HG03354 (cell line): ENCODE measurements at regions not wholly inside any gene's neighbourhood (a gene's known extent, or its start where the extent isn't known, plus 50 kb on each side); places are given as distances from the start of the nearest gene placed in this dataset.
"Not testable (repeated sequence)": the region's sequence is repeated elsewhere in the genome, so short reads cannot be mapped to it uniquely, and the experiment has no call there.

Experiments
- ATAC-seq: cut with Tn5 transposase; IDR thresholded peaks from one replicate; pipeline ENCODE4 v1.9.1; 2021; ENCODE audit warnings: mild to moderate bottlenecking; ENCODE audit not compliant: unreplicated experiment, poor library complexity, severe bottlenecking

GRCh38 chr14:53295985-53296582 lies 143.0 kb upstream of the DDHD1 start:
- ATAC-seq: peak; percentile 45

DNA sequence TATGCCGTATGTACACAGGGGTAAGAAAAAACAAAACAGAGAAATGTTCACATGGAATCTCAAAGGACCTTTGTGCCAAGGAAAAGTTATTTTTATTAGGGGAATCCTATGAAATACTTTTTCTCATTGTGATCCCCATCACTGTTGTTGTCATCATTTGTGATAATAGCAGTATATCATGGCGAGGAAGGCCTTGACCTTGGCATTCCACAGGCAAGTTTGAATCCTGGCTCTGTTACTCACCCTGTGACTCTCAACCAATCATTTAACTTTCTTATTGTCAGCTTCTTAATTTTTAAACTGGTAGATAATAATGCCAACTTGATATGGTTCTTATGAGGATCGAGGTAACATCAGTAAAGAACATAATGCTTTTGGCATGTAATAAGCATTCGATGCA lies 142.2 kb upstream of the DDHD1 start:
- no peak for ATAC-seq

GRCh38 chr14:53286301-53286700 lies 133.2 kb upstream of the DDHD1 start:
- ATAC-seq: no peak

DNA sequence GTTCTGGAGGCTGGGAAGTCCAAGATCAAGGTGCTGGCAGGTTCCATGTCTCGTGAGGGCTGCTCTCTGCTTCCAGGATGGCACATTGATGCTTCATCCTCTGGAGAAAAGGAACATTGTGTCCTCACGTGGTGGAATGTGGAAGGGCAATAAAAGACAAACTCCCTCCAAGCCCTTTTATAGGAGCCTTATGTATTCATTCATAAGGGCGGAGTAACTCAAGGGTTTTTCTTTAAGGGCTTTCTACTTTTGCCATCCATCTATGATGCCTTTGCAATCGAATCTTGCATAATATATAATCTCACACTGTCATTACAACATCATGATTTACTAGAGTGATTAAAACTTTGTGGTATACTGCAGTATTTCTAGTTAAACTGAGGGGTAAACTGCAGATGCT lies 132.7 kb upstream of the DDHD1 start:
- no peak for ATAC-seq

DNA sequence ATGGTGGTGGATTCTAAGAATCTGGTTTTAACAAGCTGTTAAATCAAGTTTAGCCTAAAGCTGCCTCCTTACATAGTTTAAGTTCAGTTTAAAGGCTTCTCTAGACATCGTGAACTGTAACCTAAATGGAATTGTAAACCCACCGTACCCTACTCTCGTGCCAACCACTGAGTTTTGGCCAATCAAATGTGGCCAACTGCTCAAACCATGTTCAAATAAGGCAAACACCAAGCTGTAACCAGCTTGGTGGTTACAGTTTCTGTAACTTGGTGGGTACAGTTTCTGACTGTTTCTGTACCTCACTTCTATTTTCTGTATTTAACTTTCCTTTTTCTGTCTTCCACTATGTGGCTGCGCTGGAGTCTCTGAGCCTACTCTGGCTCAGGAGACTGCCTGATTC lies 131.9 kb upstream of the DDHD1 start:
- no peak for ATAC-seq

DNA sequence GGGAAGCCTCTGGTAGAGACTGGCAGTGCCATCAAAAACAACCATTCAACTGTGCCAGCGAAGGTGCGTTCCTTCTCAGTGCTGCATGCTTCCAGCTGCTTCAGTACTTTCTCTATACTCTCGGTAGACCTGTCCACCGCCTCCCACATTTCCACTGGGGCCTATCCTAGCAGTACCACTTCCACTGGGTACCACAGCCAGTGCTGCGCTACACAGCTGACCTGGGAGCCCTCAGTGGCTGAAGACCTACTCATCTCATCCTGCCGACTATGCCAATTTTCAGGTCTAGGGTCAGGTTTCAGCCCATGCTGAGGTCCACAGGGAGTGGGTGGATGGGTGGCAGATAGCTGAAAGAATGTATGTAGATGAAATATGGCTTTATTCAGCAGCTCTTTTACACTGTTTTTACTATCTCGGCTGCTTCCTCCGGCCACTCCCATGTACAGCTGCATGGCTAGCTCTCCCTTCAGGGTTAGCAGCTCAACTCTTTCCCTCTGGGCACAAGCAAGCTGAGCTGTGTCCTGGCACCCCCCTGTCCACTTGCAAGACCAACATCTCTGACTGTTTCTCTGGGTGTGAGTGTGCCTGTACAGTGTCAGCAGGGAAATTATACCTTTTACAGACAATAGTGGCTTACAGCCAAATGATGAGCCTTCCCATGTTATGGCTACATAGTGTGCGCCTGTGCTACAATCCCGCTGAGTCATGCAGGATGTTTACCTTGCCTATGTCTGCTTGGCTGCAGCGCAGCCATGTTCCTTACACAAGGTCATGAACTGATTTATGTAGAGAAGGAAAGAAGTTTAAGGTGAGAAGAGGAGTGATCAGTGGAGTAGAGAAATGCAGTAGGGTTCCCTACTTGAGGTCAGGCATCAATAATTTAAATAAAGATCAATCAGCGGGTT lies 125.7 kb upstream of the DDHD1 start:
- ATAC-seq: no peak

DNA sequence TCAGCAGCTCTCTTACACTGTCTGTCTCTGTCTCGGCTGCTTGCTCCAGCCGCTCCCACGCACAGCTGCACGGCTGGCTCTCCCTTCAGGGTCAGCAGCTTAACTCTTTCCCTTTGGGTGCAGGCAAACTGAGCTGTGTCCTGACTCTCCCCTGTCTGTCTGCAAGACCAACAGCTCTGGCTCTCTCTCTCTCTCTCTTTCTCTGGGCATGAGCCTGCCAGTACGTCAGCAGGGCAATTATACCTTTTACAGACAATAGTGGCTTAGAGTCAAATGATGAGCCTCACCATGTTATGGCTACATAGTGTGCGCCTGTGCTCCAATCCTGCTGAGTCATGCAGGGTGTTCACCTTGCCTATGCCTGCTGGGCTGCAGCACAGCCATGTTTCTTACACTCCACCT lies 120.5 kb upstream of the DDHD1 start:
- no peak for ATAC-seq

GRCh38 chr14:53265025-53265424 lies 111.9 kb upstream of the DDHD1 start:
- ATAC-seq: no peak

- ATAC-seq: no peak
Observed at GRCh38 chr14:53260928-53261327, 107.8 kb upstream of the DDHD1 start.

- no peak for ATAC-seq
Observed at GRCh38 chr14:53260286-53260685, 107.2 kb upstream of the DDHD1 start.

DNA sequence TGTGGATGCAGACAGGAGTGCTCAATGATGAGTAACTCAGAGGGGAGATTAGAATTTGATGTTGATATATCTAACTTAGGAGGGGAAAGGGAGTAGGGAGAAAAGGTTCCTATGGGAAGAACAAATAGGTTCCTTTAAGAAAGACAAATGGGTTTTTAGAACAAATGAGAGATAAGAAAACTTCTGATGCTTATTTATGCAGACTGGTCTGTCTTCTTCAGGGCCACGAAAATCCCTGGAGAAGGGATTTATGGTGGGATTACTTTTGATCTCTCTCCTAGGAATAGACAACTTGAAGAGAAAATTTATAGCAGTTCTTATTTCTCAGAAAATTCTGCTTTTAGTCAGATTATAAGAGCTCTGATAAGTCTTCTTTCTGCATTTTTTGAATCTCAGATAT lies 99.0 kb upstream of the DDHD1 start:
- ATAC-seq: no peak

- ATAC-seq: no peak
Observed at GRCh38 chr14:53249059-53249458, 95.9 kb upstream of the DDHD1 start.

GRCh38 chr14:53247596-53248370 lies 94.7 kb upstream of the DDHD1 start:
- no peak for ATAC-seq

DNA sequence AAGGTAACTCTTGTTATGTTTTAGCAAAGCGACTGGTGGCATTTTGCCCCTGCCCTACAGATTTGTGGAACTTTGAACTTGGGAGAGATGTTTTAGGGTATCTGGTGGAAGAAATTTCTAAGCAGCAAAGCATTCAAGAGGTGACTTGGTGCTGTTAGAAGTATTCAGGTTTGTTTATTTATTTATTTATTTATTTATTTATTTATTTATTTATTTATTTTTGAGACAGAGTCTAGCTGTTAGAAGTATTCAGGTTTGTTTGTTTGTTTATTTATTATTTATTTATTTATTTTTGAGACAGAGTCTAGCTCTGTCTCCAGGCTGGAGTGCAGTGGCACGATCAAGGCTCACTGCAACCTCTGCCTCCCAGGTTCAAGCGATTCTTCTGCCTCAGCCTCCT lies 89.8 kb upstream of the DDHD1 start:
- ATAC-seq: not testable (repeated sequence)

GRCh38 chr14:53237488-53237887 lies 84.4 kb upstream of the DDHD1 start:
- no peak for ATAC-seq

GRCh38 chr14:53236708-53237107 lies 83.6 kb upstream of the DDHD1 start:
- no peak for ATAC-seq

DNA sequence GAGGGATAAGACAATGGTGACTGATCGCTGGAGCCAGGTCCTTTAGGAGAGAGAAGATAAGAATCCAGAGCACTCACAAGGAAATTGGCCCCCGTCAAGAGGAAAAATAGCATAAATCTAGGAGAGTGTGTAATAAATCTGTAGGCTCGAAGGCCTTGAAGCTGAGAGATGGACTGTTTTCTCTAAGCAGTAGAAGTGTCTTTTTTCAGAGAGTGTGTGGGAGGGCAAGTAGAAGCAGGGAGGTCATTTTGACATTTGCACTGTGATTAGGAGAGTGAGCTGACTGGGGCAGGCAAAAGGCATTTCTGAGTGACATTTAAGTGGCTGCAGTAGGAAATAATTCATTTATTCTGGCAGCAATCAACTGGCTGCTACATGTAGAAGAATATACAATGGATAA lies 78.0 kb upstream of the DDHD1 start:
- ATAC-seq: no peak

DNA sequence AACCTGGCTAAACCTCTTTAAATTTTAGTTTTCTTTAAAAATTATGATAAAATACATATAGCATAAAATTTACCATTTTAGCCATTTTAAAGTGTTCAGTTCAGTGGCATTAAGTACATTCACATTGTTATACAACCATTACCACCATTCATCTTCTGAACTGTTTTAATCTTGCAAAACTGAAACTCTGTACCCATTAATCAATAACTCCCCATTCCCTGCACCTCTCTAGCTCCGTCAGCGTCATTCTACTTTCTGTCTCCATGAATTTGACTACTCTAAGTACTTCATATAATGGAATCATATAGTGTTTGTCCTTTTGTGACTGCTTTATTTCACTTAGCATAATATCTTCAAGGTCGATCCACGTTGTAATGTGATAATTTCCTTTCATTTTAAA lies 75.8 kb upstream of the DDHD1 start:
- ATAC-seq: no peak

- ATAC-seq: no peak
Observed at GRCh38 chr14:53227154-53227718, 74.1 kb upstream of the DDHD1 start.

- ATAC-seq: no peak
Observed at GRCh38 chr14:53226553-53226952, 73.4 kb upstream of the DDHD1 start.
